ENCODE measurements at regions not wholly inside any gene's neighbourhood (a gene's known extent, or its start where the extent isn't known, plus 50 kb on each side); places are given as distances from the start of the nearest gene placed in this dataset.

DNA sequence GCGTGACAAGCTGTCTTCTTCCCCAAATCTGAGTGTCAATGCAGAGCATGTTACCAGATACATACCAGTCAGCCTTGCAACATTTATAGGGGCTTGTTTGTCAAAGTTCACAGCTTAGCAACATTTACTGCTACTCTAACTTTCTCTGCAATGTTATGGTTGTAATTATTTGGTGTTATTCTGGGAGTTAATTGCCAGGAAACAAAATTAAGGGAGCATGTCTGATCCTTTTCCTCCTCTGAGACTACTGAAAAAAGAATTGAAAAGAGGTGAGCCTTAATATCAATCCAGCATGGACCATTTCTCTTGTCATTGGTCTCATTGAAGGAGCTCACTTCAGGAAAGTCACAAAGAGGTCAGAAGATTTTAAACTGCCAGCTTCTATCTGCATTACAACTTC is 465.6 kb upstream of the LINC00305 start:
- no peaks in the 10 kb centered on the region for H3K27me3 Mint-ChIP-seq (ENCODE audit: unreplicated experiment)
- no peaks in the 10 kb centered on the region for H3K36me3 Mint-ChIP-seq (ENCODE audit: unreplicated experiment)
- DNase-seq (ENCODE audit: extremely low spot score, unreplicated experiment), result no peak
- no peak overlapping the region for H3K4me3 Mint-ChIP-seq (ENCODE audit: unreplicated experiment)
- TF ChIP-seq, protein P1, sequence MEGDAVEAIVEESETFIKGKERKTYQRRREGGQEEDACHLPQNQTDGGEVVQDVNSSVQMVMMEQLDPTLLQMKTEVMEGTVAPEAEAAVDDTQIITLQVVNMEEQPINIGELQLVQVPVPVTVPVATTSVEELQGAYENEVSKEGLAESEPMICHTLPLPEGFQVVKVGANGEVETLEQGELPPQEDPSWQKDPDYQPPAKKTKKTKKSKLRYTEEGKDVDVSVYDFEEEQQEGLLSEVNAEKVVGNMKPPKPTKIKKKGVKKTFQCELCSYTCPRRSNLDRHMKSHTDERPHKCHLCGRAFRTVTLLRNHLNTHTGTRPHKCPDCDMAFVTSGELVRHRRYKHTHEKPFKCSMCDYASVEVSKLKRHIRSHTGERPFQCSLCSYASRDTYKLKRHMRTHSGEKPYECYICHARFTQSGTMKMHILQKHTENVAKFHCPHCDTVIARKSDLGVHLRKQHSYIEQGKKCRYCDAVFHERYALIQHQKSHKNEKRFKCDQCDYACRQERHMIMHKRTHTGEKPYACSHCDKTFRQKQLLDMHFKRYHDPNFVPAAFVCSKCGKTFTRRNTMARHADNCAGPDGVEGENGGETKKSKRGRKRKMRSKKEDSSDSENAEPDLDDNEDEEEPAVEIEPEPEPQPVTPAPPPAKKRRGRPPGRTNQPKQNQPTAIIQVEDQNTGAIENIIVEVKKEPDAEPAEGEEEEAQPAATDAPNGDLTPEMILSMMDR (IDR thresholded peaks at IDR 0.05), result no peak
- H3K9me3 Mint-ChIP-seq (ENCODE audit: unreplicated experiment), result peaks cover 24% of the 10 kb centered on the region
- no peaks in the 10 kb centered on the region for H3K4me1 Mint-ChIP-seq (ENCODE audit: unreplicated experiment)
- no peak overlapping the region for H3K27ac Mint-ChIP-seq (ENCODE audit: unreplicated experiment)

DNA sequence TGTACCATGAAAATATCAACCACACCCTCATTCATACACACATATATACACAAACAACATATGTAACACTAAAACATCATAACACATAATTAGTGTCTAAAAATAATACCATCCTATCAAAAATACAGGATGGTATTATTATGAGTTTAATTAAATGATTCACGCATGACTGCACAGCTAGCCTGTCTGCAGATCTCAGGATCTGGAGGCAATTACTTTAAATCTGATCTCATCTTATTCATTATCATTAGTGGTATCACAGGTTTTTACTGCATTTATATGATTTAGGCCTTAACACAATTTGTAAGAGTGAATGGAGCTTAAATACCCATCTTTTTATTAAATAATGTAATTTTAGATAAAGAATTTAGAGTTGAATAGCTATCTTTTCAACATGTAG is 443.4 kb upstream of the LINC00305 start:
- no peak for DNase-seq (ENCODE audit: extremely low spot score, unreplicated experiment)
- Mint-ChIP-seq H3K4me1 (ENCODE audit: unreplicated experiment) (no peaks in the 10 kb centered on the region), H3K9me3 (ENCODE audit: unreplicated experiment) (peaks cover 20% of the 10 kb centered on the region)

DNA sequence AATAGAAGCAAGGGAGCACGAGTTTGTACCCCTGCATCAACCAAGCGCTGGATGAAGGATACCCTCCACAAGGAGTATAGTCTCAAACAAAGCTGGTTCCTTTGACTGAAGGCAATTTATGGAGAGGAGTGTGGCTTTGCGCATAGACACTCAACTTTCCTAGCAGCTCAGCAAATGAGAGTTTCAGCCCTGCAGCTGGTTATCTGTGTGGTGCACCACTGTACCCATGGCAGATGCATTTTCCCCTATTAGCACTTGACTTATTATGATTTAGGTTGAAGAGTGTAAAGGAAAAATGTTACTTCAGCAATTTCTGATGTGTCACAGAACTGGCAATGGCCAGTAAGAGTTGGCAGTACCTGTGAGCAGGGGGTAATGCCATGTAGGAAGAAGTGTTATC is 440.1 kb upstream of the LINC00305 start:
- Mint-ChIP-seq H3K9me3 (ENCODE audit: unreplicated experiment) (peaks cover 17% of the 10 kb centered on the region), H3K4me1 (ENCODE audit: unreplicated experiment) (no peaks in the 10 kb centered on the region), H3K4me3 (ENCODE audit: unreplicated experiment) (no peak overlapping the region), H3K27ac (ENCODE audit: unreplicated experiment) (no peak overlapping the region), H3K36me3 (ENCODE audit: unreplicated experiment) (no peaks in the 10 kb centered on the region), H3K27me3 (ENCODE audit: unreplicated experiment) (no peaks in the 10 kb centered on the region)
- TF ChIP-seq, protein P1 (IDR thresholded peaks at IDR 0.05), result no peak
- no peak for DNase-seq (ENCODE audit: extremely low spot score, unreplicated experiment)

More for the DNA sequence above, 443.4 kb upstream of the LINC00305 start:
- Mint-ChIP-seq H3K27me3 (ENCODE audit: unreplicated experiment) (no peaks in the 10 kb centered on the region), H3K27ac (ENCODE audit: unreplicated experiment) (no peak overlapping the region), H3K4me3 (ENCODE audit: unreplicated experiment) (no peak overlapping the region), H3K36me3 (ENCODE audit: unreplicated experiment) (no peaks in the 10 kb centered on the region)
- TF ChIP-seq, protein P1 (IDR thresholded peaks at IDR 0.05), result no peak

DNA sequence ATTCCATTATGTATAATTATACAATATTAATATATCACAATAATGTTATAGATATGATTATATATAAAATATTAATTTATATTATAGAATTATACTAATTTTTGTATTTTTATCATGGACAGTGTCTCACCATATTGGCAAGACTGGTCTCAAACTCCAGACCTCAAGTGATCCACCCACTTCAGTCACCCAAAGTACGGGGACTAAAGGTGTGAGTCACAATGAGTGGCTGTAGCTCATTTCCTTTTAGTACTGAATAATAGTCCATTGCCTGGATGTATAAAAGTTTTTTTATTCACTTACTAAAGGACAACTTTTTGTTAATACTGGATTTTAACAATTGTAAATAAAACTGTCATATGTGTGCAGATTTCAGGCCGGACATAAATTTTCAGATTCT is 417.6 kb upstream of the LINC00305 start:
- H3K27ac Mint-ChIP-seq (ENCODE audit: unreplicated experiment), result no peak overlapping the region
- no peak overlapping the region for H3K4me3 Mint-ChIP-seq (ENCODE audit: unreplicated experiment)
- H3K4me1 Mint-ChIP-seq (ENCODE audit: unreplicated experiment), result no peaks in the 10 kb centered on the region
- peaks cover 12% of the 10 kb centered on the region for H3K9me3 Mint-ChIP-seq (ENCODE audit: unreplicated experiment)
- no peak for DNase-seq (ENCODE audit: extremely low spot score, unreplicated experiment)
- H3K36me3 Mint-ChIP-seq (ENCODE audit: unreplicated experiment), result no peaks in the 10 kb centered on the region
- H3K27me3 Mint-ChIP-seq (ENCODE audit: unreplicated experiment), result no peaks in the 10 kb centered on the region
- TF ChIP-seq, protein P1 (IDR thresholded peaks at IDR 0.05), result no peak

DNA sequence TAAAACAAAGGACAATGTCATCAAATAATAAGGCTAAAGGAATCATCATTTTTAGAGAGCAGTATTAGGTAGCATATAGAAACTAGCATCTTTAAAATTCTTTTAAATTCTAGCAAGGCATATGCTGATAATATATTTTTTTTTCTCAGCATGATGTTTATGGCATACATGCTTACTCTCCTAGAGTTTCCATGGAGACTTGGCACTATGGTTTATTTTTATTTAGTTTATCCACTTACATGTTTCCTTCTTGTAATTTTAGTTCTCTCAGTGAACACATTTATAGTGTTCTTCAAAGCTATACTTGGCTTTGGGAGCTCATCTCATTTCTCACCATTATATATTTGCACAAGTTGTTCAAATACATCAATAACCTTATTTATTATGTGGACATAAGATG is 413.8 kb upstream of the LINC00305 start:
- TF ChIP-seq, protein P1 (IDR thresholded peaks at IDR 0.05), result no peak
- peaks cover 11% of the 10 kb centered on the region for H3K9me3 Mint-ChIP-seq (ENCODE audit: unreplicated experiment)
- H3K4me1 Mint-ChIP-seq (ENCODE audit: unreplicated experiment), result no peaks in the 10 kb centered on the region
- no peak overlapping the region for H3K27ac Mint-ChIP-seq (ENCODE audit: unreplicated experiment)
- H3K27me3 Mint-ChIP-seq (ENCODE audit: unreplicated experiment), result no peaks in the 10 kb centered on the region
- no peak for DNase-seq (ENCODE audit: extremely low spot score, unreplicated experiment)
- H3K4me3 Mint-ChIP-seq (ENCODE audit: unreplicated experiment), result no peak overlapping the region
- H3K36me3 Mint-ChIP-seq (ENCODE audit: unreplicated experiment), result no peaks in the 10 kb centered on the region

Data from osteocyte (in vitro differentiated cells).